Naive thymus-derived CD4-positive, alpha-beta T cell (primary cell): ENCODE measurements at regions not wholly inside any gene's neighbourhood (a gene's known extent, or its start where the extent isn't known, plus 50 kb on each side); places are given as distances from the start of the nearest gene placed in this dataset.
"Not testable (repeated sequence)": the region's sequence is repeated elsewhere in the genome, so short reads cannot be mapped to it uniquely, and the experiment has no call there.

ENCODE experiments used
- ATAC-seq: fragments of 150-1000 bp; cut with Tn5 transposase; 2 replicates; pipeline ENCODE4 v1.10.0; 2021; ENCODE audit warnings: mild to moderate bottlenecking, moderate library complexity
- CTCF ChIA-PET: fragments of 350-600 bp; sonication (Branson Sonifier 250); formaldehyde crosslinking; loops from one replicate; lab custom pipeline; 2021; ENCODE audit warnings: antibody characterized with exemption; lab: Charles Lee
- POLR2A ChIA-PET: fragments of 350-600 bp; sonication (Branson Sonifier 250); formaldehyde crosslinking; loops from one replicate; lab custom pipeline; 2021; ENCODE audit warnings: antibody characterized with exemption, inconsistent platforms; lab: Charles Lee
- DNase-seq, 9 donors: peaks; one replicate each; pipeline versions ENCODE4 v3.0.0 to v3.0.0-alpha.2; 2020 to 2022; ENCODE audit warnings: mixed read lengths in 1 of 9
- H3K27ac ChIP-seq: one replicate; pipeline ENCODE4 v1.7.0; 2013; ENCODE audit warnings: mild to moderate bottlenecking, low read depth, low read length, moderate library complexity
- H3K27me3 ChIP-seq, 2 donors: one replicate each; pipeline ENCODE4 v1.7.0; 2013; ENCODE audit warnings: low read length in 2 of 2, mild to moderate bottlenecking in 2 of 2, moderate library complexity in 2 of 2; ENCODE audit not compliant: control insufficient read depth in 2 of 2, insufficient read depth in 2 of 2
- H3K36me3 ChIP-seq, 3 experiments: 1 replicate in 2 of 3; 2 replicates in 1 of 3; pipeline ENCODE4 v1.7.0; 2013; ENCODE audit warnings: low read length in 3 of 3, mild to moderate bottlenecking in 3 of 3, moderate library complexity in 1 of 3; ENCODE audit not compliant: insufficient read depth in 3 of 3, control insufficient read depth in 2 of 3
- H3K4me1 ChIP-seq, 2 donors: one replicate each; pipeline ENCODE4 v1.7.0; 2013; ENCODE audit warnings: low read length in 2 of 2, mild to moderate bottlenecking in 2 of 2, moderate library complexity in 1 of 2; ENCODE audit not compliant: control insufficient read depth in 2 of 2, insufficient read depth in 2 of 2
- H3K4me3 ChIP-seq: 2 replicates; pipeline ENCODE4 v1.7.0; 2013; ENCODE audit warnings: mild to moderate bottlenecking, low read length
- H3K9me3 ChIP-seq, 3 experiments: 1 replicate in 2 of 3; 2 replicates in 1 of 3; pipeline ENCODE4 v1.7.0; 2013; ENCODE audit warnings: low read length in 3 of 3; ENCODE audit not compliant: control insufficient read depth in 2 of 3
- H3K27ac Mint-ChIP-seq, 9 donors: one replicate each; pipeline ENCODE4 v1.8.0; 2020 to 2022; ENCODE audit warnings: mixed read lengths in 9 of 9, mild to moderate bottlenecking in 8 of 9, moderate library complexity in 5 of 9, inconsistent platforms in 2 of 9
- H3K27me3 Mint-ChIP-seq, 5 donors: one replicate each; pipeline ENCODE4 v1.8.0; 2021 to 2022; ENCODE audit warnings: mixed read lengths in 5 of 5, mild to moderate bottlenecking in 1 of 5
- H3K36me3 Mint-ChIP-seq, 5 donors: one replicate each; pipeline ENCODE4 v1.8.0; 2020 to 2022; ENCODE audit warnings: mixed read lengths in 5 of 5, mild to moderate bottlenecking in 3 of 5, inconsistent platforms in 1 of 5
- H3K4me1 Mint-ChIP-seq, 7 donors: one replicate each; pipeline ENCODE4 v1.8.0; 2020 to 2022; ENCODE audit warnings: mixed read lengths in 7 of 7, mild to moderate bottlenecking in 3 of 7, inconsistent platforms in 1 of 7
- H3K4me3 Mint-ChIP-seq, 10 donors: one replicate each; pipeline ENCODE4 v1.8.0; 2020 to 2022; ENCODE audit warnings: mild to moderate bottlenecking in 10 of 10, mixed read lengths in 10 of 10, moderate library complexity in 6 of 10, inconsistent platforms in 2 of 10
- H3K9me3 Mint-ChIP-seq, 11 donors: one replicate each; pipeline ENCODE4 v1.8.0; 2020 to 2022; ENCODE audit warnings: mixed read lengths in 11 of 11, mild to moderate bottlenecking in 4 of 11, inconsistent platforms in 1 of 11, moderate library complexity in 1 of 11
- intact Hi-C, 2 donors: fragments of 100-400 bp; cut with micrococcal nuclease; formaldehyde crosslinking; loops; one replicate each; pipeline ENCODE4 v1.15.1; 2023

GRCh38 chr12:23245186-23245585 lies 620.2 kb downstream of the ETNK1 start:
- Histone ChIP-seq H3K36me3 (no peaks in the 10 kb centered on the region), H3K4me3 (no peak overlapping the region), H3K27me3 (no peaks in the 10 kb centered on the region), H3K9me3 (no peaks in the 10 kb centered on the region), H3K4me1 (no peaks in the 10 kb centered on the region), H3K27ac (no peak overlapping the region)
- peaks cover 0 to 5% (median 0%) of the 10 kb centered on the region in 11 donors for H3K9me3 Mint-ChIP-seq
- no peaks in the 10 kb centered on the region for H3K27me3 Mint-ChIP-seq
- no peak overlapping the region for H3K4me3 Mint-ChIP-seq
- DNase-seq (no peak), ATAC-seq (no peak)
- no peaks in the 10 kb centered on the region for H3K4me1 Mint-ChIP-seq
- CTCF ChIA-PET: no interaction called here
- intact Hi-C loops: no loop called here
- H3K27ac Mint-ChIP-seq: no peak overlapping the region
- POLR2A ChIA-PET: no interaction called here
- H3K36me3 Mint-ChIP-seq: no peaks in the 10 kb centered on the region

GRCh38 chr12:23253191-23253590 lies 628.2 kb downstream of the ETNK1 start:
- no peaks in the 10 kb centered on the region for H3K27me3 ChIP-seq
- H3K36me3 Mint-ChIP-seq: no peaks in the 10 kb centered on the region
- no peaks in the 10 kb centered on the region for H3K36me3 ChIP-seq
- DNase-seq (no peak), ATAC-seq (no peak)
- no peaks in the 10 kb centered on the region for H3K27me3 Mint-ChIP-seq
- ChIA-PET CTCF (no interaction called here), POLR2A (no interaction called here)
- H3K4me1 Mint-ChIP-seq: no peaks in the 10 kb centered on the region
- H3K9me3 ChIP-seq: no peaks in the 10 kb centered on the region
- H3K27ac Mint-ChIP-seq: no peak overlapping the region
- no peak overlapping the region for H3K27ac ChIP-seq
- intact Hi-C loops: no loop called here
- no peak overlapping the region for H3K4me3 Mint-ChIP-seq
- peaks cover 0 to 8% (median 1%) of the 10 kb centered on the region in 11 donors for H3K9me3 Mint-ChIP-seq
- no peaks in the 10 kb centered on the region for H3K4me1 ChIP-seq
- no peak overlapping the region for H3K4me3 ChIP-seq

GRCh38 chr12:23253910-23254309 lies 628.9 kb downstream of the ETNK1 start:
- POLR2A ChIA-PET, ATAC-seq, H3K4me3 Mint-ChIP-seq, H3K4me1 Mint-ChIP-seq, H3K36me3 ChIP-seq, H3K27me3 Mint-ChIP-seq, H3K4me1 ChIP-seq, H3K9me3 ChIP-seq, H3K27ac ChIP-seq, DNase-seq, H3K4me3 ChIP-seq, H3K9me3 Mint-ChIP-seq, H3K27ac Mint-ChIP-seq, H3K27me3 ChIP-seq, CTCF ChIA-PET, intact Hi-C loops, H3K36me3 Mint-ChIP-seq: not testable (repeated sequence)

GRCh38 chr12:23259558-23259957 lies 634.6 kb downstream of the ETNK1 start:
- Histone ChIP-seq H3K36me3 (no peaks in the 10 kb centered on the region), H3K27ac (no peak overlapping the region), H3K9me3 (no peaks in the 10 kb centered on the region), H3K27me3 (no peaks in the 10 kb centered on the region), H3K4me3 (no peak overlapping the region), H3K4me1 (no peaks in the 10 kb centered on the region)
- Mint-ChIP-seq H3K4me3 (no peak overlapping the region), H3K9me3 (peaks cover 0 to 10% (median 1%) of the 10 kb centered on the region in 11 donors), H3K36me3 (no peaks in the 10 kb centered on the region), H3K27ac (no peak overlapping the region), H3K4me1 (no peaks in the 10 kb centered on the region), H3K27me3 (no peaks in the 10 kb centered on the region)
- DNase-seq: no peak
- ChIA-PET POLR2A (no interaction called here), CTCF (no interaction called here)
- intact Hi-C loops: no loop called here
- ATAC-seq: no peak

- no peak for DNase-seq
- no peak overlapping the region for H3K4me3 ChIP-seq
- no peak for ATAC-seq
- H3K9me3 ChIP-seq: no peaks in the 10 kb centered on the region
- CTCF ChIA-PET: no interaction called here
- no peaks in the 10 kb centered on the region for H3K36me3 ChIP-seq
- H3K36me3 Mint-ChIP-seq: no peaks in the 10 kb centered on the region
- no peaks in the 10 kb centered on the region for H3K27me3 Mint-ChIP-seq
- peaks cover 0 to 12% (median 3%) of the 10 kb centered on the region in 11 donors for H3K9me3 Mint-ChIP-seq
- no peak overlapping the region for H3K27ac Mint-ChIP-seq
- intact Hi-C loops: no loop called here
- POLR2A ChIA-PET: no interaction called here
- no peak overlapping the region for H3K4me3 Mint-ChIP-seq
- H3K4me1 ChIP-seq: no peaks in the 10 kb centered on the region
- H3K4me1 Mint-ChIP-seq: no peaks in the 10 kb centered on the region
- no peak overlapping the region for H3K27ac ChIP-seq
- H3K27me3 ChIP-seq: no peaks in the 10 kb centered on the region
These were observed 637.7 kb downstream of the ETNK1 start for GRCh38 chr12:23262670-23263069.

GRCh38 chr12:23277831-23278230 lies 652.9 kb downstream of the ETNK1 start:
- no peak for DNase-seq
- no peaks in the 10 kb centered on the region for H3K36me3 ChIP-seq
- intact Hi-C loops: no loop called here
- H3K4me1 ChIP-seq: no peaks in the 10 kb centered on the region
- no peaks in the 10 kb centered on the region for H3K27me3 Mint-ChIP-seq
- H3K27ac ChIP-seq: no peak overlapping the region
- H3K4me1 Mint-ChIP-seq: no peaks in the 10 kb centered on the region
- CTCF ChIA-PET: no interaction called here
- peaks cover 0 to 10% (median 0%) of the 10 kb centered on the region in 11 donors for H3K9me3 Mint-ChIP-seq
- H3K36me3 Mint-ChIP-seq: no peaks in the 10 kb centered on the region
- H3K4me3 Mint-ChIP-seq: no peak overlapping the region
- H3K27ac Mint-ChIP-seq: no peak overlapping the region
- H3K27me3 ChIP-seq: no peaks in the 10 kb centered on the region
- H3K9me3 ChIP-seq: no peaks in the 10 kb centered on the region
- H3K4me3 ChIP-seq: no peak overlapping the region
- ATAC-seq: no peak
- POLR2A ChIA-PET: no interaction called here

- Mint-ChIP-seq H3K4me1 (no peaks in the 10 kb centered on the region), H3K4me3 (no peak overlapping the region), H3K27ac (no peak overlapping the region), H3K27me3 (no peaks in the 10 kb centered on the region), H3K36me3 (no peaks in the 10 kb centered on the region), H3K9me3 (peaks cover 1 to 17% (median 11%) of the 10 kb centered on the region in 11 donors)
- Histone ChIP-seq H3K27ac (no peak overlapping the region), H3K27me3 (no peaks in the 10 kb centered on the region), H3K4me1 (no peaks in the 10 kb centered on the region), H3K36me3 (no peaks in the 10 kb centered on the region), H3K4me3 (no peak overlapping the region), H3K9me3 (no peaks in the 10 kb centered on the region)
- DNase-seq (no peak), ATAC-seq (no peak)
- POLR2A ChIA-PET: no interaction called here
- intact Hi-C loops: no loop called here
- CTCF ChIA-PET: no interaction called here
These were observed 656.3 kb downstream of the ETNK1 start for GRCh38 chr12:23281295-23281694.
